Testis (tissue), 2 donors: ENCODE measurements at regions not wholly inside any gene's neighbourhood (a gene's known extent, or its start where the extent isn't known, plus 50 kb on each side); places are given as distances from the start of the nearest gene placed in this dataset.

ENCODE experiments used
- CTCF ChIP-seq, 3 experiments: fragments of 450-650 bp in 2 of 3; fragments of 200-600 bp in 1 of 3; sonication (generic) in 1 of 3; IDR thresholded peaks; one replicate each; pipeline ENCODE4 v1.5.1; 2016 to 2019; ENCODE audit warnings: antibody characterized with exemption in 3 of 3, mild to moderate bottlenecking in 2 of 3, moderate library complexity in 1 of 3
- POLR2A ChIP-seq: fragments of 450-650 bp; IDR thresholded peaks from one replicate; pipeline ENCODE4 v1.6.1; 2017; ENCODE audit warnings: antibody characterized with exemption, mild to moderate bottlenecking, moderate library complexity

GRCh38 chr15:46309914-46310313 lies 675.1 kb downstream of the SQOR start:
- no peak for TF ChIP-seq CTCF (IDR thresholded peaks at IDR 0.05)
- no peak for TF ChIP-seq POLR2A
